AG09309 (cell line): ENCODE measurements at regions not wholly inside any gene's neighbourhood (a gene's known extent, or its start where the extent isn't known, plus 50 kb on each side); places are given as distances from the start of the nearest gene placed in this dataset.

Experiments used
- DNase-seq: peaks from one replicate; pipeline ENCODE4 v3.0.0-alpha.2; 2010; ENCODE audit warnings: low read depth
- H3K4me3 ChIP-seq: 2 replicates; pipeline ENCODE4 v1.5.1; 2011; ENCODE audit warnings: mild to moderate bottlenecking, low read depth, low read length, moderate library complexity; ENCODE audit not compliant: control insufficient read depth
- TF ChIP-seq, protein P1 (sequence below): IDR thresholded peaks from 2 replicates; pipeline ENCODE4 v1.5.1; 2011; ENCODE audit warnings: mild to moderate bottlenecking, low read depth, low read length, inconsistent platforms; ENCODE audit not compliant: insufficient read depth, control insufficient read depth; ENCODE audit errors: missing control alignments

- no peak overlapping the region for H3K4me3 ChIP-seq
- TF ChIP-seq, protein P1, sequence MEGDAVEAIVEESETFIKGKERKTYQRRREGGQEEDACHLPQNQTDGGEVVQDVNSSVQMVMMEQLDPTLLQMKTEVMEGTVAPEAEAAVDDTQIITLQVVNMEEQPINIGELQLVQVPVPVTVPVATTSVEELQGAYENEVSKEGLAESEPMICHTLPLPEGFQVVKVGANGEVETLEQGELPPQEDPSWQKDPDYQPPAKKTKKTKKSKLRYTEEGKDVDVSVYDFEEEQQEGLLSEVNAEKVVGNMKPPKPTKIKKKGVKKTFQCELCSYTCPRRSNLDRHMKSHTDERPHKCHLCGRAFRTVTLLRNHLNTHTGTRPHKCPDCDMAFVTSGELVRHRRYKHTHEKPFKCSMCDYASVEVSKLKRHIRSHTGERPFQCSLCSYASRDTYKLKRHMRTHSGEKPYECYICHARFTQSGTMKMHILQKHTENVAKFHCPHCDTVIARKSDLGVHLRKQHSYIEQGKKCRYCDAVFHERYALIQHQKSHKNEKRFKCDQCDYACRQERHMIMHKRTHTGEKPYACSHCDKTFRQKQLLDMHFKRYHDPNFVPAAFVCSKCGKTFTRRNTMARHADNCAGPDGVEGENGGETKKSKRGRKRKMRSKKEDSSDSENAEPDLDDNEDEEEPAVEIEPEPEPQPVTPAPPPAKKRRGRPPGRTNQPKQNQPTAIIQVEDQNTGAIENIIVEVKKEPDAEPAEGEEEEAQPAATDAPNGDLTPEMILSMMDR, result no peak
- no peak for DNase-seq
Observed at GRCh38 chr1:192475329-192475728, 100.2 kb upstream of the RGS1 start.

GRCh38 chr1:192475970-192476369 lies 99.6 kb upstream of the RGS1 start:
- H3K4me3 ChIP-seq, result no peak overlapping the region
- TF ChIP-seq, protein P1, result no peak
- DNase-seq, result no peak

GRCh38 chr1:192476802-192477298 lies 98.7 kb upstream of the RGS1 start:
- no peak for DNase-seq
- TF ChIP-seq, protein P1, result no peak
- H3K4me3 ChIP-seq, result no peak overlapping the region

DNA sequence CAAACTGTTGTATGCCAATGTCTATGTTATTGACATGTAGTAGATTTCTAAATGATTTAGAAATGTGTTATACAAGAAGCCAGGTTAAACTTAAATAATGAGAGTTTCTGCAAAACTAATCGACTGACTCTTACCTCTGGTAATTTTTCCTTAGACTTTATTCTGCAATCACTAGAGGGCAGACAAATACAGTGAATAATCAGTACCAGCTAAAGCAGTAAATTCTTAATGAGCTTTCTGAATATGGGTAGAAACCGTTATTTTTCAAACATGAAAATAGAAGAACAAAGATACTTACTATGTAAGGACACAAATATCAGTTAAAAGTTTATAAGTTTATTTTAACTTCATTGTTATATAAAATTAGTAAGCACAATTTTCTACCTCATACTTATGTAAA lies 97.9 kb upstream of the RGS1 start:
- peak; percentile 16 for DNase-seq
- H3K4me3 ChIP-seq, result no peak overlapping the region
- TF ChIP-seq, protein P1, result peak; percentile 40

DNA sequence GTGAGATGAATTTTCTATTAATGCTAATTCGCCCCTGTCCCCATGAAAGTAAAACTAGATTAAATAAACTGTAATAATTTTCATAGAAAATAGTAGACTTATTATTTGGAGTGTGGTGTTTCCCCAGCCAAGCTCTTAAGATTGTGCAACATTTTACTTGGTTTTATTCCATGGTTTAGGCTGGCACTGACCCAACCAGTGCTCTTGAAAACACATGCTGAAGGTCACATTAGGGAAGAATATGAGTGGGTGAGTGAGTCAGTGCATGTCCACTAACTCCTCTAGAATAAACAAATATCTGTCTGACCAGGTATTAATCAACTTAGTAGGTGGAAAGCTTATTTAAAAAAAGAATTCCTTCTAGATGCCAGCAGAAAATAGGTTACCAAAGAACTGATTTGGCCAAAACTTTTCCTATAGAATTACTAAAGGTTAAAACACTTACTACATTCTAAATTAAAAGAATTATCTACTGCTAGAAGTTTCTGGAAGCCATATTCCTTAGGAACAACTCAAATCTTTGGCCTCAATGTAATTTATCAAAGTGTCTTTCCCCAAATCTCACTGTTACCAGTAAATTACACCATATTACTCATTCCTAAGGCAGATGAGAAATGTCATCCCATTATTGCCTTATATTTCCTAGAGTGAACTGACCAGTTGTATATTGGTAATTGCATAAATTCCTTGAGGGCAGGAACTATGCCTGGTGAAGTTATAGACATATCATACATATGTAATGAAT lies 89.7 kb upstream of the RGS1 start:
- peak; percentile 94 for DNase-seq
- TF ChIP-seq, protein P1, result no peak
- H3K4me3 ChIP-seq, result no peak overlapping the region

DNA sequence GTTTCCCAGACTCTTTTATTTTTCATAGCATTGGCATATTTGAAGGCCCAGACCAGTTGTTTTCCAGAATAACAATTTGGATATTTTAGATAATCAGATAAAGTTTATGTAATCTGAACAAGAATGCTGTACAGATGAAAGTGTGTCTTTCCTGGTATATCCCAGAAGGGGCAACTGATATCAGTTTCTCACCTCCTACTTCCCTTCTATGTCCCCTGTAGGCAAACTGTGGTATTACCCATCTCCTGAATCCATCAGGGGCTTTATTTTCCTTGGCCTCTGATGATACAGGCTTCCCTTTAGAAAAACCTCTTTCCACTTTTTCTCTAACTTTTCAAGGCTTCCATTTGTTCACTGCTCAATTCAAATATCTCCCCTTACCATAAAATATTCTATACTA lies 87.5 kb upstream of the RGS1 start:
- TF ChIP-seq, protein P1, result peak; percentile 20
- DNase-seq, result no peak
- no peak overlapping the region for H3K4me3 ChIP-seq
